Muscle of leg (tissue), 3 donors: ENCODE measurements at regions not wholly inside any gene's neighbourhood (a gene's known extent, or its start where the extent isn't known, plus 50 kb on each side); places are given as distances from the start of the nearest gene placed in this dataset.
"Not testable (repeated sequence)": the region's sequence is repeated elsewhere in the genome, so short reads cannot be mapped to it uniquely, and the experiment has no call there.

Experiments
- DNase-seq: peaks from one replicate; pipeline ENCODE4 v3.0.0; 2013
- H3K27ac ChIP-seq: one replicate; pipeline ENCODE4 v1.5.1; 2013; ENCODE audit warnings: mild to moderate bottlenecking, low read length, control low read depth
- H3K27me3 ChIP-seq: one replicate; pipeline ENCODE4 v1.6.1; 2013; ENCODE audit warnings: low read length; ENCODE audit not compliant: control insufficient read depth, insufficient read depth
- H3K36me3 ChIP-seq: one replicate; pipeline ENCODE4 v1.6.1; 2013; ENCODE audit warnings: low read length; ENCODE audit not compliant: control insufficient read depth, insufficient read depth
- H3K4me1 ChIP-seq: one replicate; pipeline ENCODE4 v1.6.1; 2013; ENCODE audit warnings: low read length; ENCODE audit not compliant: control insufficient read depth, insufficient read depth
- H3K4me3 ChIP-seq: one replicate; pipeline ENCODE4 v1.5.1; 2013; ENCODE audit warnings: low read length, control low read depth
- H3K9me3 ChIP-seq: replicated peaks from 2 replicates; pipeline ENCODE4 v1.6.1; 2013; ENCODE audit warnings: low read depth, low read length; ENCODE audit not compliant: control insufficient read depth
- WGBS: methylation state at CpG from one replicate; pipeline ENCODE4 v1.1.5; 2013; ENCODE audit warnings: missing lambda C conversion rate; ENCODE audit not compliant: insufficient coverage; 5-methylcytosine and 5-hydroxymethylcytosine counted together

DNA sequence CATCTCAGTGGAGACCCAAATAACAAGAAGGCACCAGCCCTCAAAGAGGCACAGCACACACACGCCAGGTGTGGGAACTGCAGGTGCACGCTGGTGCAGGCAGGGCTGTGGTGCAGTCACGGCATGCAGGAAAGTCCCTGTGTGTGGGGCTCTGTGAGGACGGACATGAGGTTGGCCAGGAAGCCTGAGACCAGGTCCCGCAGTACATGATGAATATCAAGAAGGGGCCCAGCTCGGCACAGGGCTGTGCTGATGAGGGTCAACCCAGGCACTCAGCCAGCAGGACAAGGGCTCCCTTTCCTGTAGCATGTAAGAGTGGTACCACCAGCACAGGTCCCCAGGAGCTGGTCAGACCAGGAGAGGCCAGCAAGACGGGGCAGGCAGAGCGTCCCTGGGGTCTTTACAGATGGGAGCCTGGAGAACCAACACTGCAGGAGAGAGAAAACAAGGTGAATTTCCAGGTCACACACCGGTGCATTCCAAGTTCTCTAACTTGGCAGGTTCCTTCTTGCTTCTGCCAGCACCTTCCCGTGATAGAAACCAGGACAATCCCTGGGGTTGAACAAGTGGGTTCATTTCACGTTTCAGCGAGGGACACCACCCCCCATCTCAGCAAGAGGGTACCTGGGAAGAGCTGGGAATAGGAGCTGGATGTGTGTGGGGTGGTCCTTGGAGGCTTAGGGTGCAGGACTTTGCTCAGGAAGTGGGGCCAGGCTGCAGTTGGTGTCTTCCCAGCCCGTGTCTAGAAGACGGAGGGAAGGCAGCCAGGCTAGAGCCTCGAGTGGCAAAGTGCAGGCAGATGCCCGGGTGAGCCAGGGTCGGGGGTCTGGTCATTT is 244.8 kb upstream of the TCERG1L start:
- Histone ChIP-seq H3K36me3 (no peaks in the 10 kb centered on the region), H3K4me3 (no peak overlapping the region), H3K9me3 (no peaks in the 10 kb centered on the region), H3K4me1 (peaks cover 17% of the 10 kb centered on the region), H3K27me3 (peaks cover 11% of the 10 kb centered on the region), H3K27ac (no peak overlapping the region)
- no peak for DNase-seq
- WGBS: 72% methylated on average over 15 of the region's 17 CpGs

DNA sequence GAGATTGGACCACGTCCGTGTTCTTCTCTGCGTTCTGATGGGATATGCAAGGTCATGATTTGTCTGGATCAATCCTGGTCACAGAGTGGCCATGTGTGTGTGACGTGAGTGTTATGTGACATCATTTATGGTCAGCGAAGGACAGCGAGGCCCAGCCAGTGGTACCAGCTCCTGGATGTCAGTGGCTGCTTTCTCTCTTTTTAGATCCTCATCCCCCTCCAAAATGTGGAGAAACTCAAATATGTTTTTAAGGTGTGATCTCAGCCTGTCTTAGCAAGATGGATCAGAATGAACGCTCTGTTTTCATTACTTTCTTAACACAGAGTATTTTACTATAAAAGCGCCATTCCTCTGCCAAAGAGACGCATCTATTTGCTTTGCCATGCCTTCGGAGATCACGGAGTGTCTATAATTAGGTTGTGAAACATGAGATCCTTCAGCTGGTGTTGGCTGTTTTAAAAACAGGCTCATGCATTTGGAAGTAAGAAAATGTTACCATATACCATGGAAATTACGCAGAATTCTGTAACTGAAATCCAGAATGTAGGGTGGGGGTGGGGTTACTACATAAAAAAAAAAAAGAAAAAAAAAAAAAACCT is 245.5 kb upstream of the TCERG1L start:
- 71% methylated on average over 7 of the region's 12 CpGs for WGBS
- no peak for DNase-seq
- H3K4me1 ChIP-seq: peaks cover 17% of the 10 kb centered on the region
- peaks cover 13% of the 10 kb centered on the region for H3K27me3 ChIP-seq
- H3K27ac ChIP-seq: no peak overlapping the region
- H3K36me3 ChIP-seq: no peaks in the 10 kb centered on the region
- no peak overlapping the region for H3K4me3 ChIP-seq
- H3K9me3 ChIP-seq: no peaks in the 10 kb centered on the region

DNA sequence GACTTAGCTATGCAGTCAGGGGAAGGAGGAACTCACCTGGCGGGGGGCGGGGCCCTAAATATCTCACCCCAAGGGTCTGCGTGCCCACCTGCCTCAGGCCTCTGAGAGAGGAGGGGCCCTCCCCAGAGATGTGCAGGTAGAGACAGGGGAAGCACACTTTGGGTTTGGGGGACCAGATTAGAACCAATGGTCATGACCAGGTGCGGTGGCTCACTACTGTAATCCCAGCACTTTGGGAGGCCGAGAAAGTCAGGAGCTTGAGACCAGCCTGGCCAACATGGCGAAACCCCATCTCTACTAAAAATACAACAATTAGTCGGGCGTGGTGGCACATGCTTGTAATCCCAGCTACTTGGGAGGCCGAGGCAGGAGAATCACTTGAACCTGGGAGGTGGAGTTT is 246.4 kb upstream of the TCERG1L start:
- Histone ChIP-seq H3K4me1 (peaks cover 17% of the 10 kb centered on the region), H3K27me3 (peaks cover 13% of the 10 kb centered on the region)
- 74% methylated on average over 3 of the region's 9 CpGs for whole genome bisulfite sequencing
- not testable (repeated sequence) for H3K4me3 ChIP-seq, DNase-seq, H3K9me3 ChIP-seq, H3K36me3 ChIP-seq, H3K27ac ChIP-seq

DNA sequence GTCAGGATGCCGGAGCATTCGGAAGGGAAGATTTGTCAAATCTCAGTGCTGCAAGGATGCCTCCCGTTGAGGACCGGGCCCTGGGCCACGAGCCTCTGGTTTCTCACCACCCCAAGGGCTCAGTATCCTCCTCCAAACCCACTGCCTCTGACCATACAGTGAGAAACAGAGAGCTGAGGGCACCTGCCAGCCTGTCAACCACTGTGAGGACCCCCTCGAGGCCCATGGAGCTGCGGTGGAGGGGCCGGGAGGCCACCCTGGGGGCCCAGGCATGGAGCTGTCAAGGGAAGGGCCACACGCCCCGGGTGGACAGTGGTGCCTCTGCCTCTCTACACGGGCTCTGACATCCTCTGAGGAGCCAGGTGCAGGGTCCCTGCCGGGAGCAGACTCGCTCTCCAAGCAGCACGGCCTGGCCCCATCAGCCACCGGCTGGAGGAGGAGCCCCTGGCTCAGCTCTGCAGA is 248.0 kb upstream of the TCERG1L start:
- Histone ChIP-seq H3K27ac (no peak overlapping the region), H3K4me1 (peaks cover 17% of the 10 kb centered on the region), H3K9me3 (peaks cover 2% of the 10 kb centered on the region), H3K36me3 (no peaks in the 10 kb centered on the region), H3K27me3 (peaks cover 9% of the 10 kb centered on the region), H3K4me3 (no peak overlapping the region)
- no peak for DNase-seq
- 72% methylated on average over 12 of the region's 15 CpGs for WGBS

DNA sequence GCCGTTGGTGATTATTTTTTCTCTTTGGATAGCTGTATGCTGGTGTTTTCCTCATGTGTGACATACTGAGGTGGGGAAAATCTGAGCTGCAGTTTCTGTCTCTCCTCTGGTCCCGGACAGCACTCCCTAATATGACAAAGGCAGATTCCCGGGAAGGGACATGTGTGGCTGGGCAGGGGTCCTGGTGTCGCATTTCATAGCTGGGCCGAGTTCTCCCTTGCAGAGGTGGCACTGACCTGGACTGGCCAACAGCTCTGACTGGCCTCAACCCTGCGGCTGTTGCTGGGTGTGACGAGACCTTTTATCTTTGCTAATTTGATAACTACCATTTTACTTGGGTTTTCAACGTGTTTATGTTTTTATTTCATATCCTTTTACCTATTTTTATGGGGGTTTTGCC is 248.6 kb upstream of the TCERG1L start:
- Histone ChIP-seq H3K27ac (no peak overlapping the region), H3K36me3 (no peaks in the 10 kb centered on the region), H3K4me1 (peaks cover 17% of the 10 kb centered on the region), H3K4me3 (no peak overlapping the region), H3K27me3 (peaks cover 8% of the 10 kb centered on the region), H3K9me3 (peaks cover 2% of the 10 kb centered on the region)
- WGBS: no CpG with 5 or more reads among the region's 8 CpGs
- no peak for DNase-seq

DNA sequence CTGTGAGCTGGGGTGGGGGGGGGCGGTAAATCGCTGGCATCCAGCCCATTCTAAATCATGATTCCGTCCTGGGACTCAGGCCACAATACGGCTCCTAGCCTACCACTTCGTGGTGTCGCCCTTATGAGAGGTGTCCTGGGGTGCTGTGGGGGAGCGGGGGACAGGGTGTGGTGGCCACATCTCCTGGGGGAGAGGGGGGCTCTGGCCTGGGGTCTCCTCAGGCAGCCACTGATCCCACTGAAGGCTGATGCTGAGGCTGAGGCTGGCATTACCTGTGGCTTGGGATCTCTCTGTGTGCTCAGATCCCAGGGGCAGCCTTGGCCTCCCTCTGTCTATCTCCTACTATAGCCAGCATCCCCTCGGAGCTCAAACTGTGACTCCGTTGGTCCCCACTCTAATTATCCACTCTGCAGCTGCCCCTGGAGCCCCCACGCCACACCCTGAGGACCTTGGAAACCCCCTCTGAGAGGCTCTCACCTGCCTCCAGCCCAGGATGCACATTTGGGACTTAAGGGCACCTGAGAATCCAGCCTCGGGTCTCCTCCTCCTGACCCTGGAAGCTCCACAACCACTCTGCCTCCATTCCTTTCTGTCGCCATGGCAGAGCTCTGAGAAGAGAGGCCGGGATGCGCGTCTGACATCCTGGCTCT is 249.3 kb upstream of the TCERG1L start:
- Histone ChIP-seq H3K27ac (no peak overlapping the region), H3K27me3 (peaks cover 7% of the 10 kb centered on the region), H3K9me3 (peaks cover 2% of the 10 kb centered on the region), H3K36me3 (no peaks in the 10 kb centered on the region), H3K4me1 (peaks cover 15% of the 10 kb centered on the region), H3K4me3 (no peak overlapping the region)
- WGBS: 77% methylated on average over 12 of the region's 15 CpGs
- no peak for DNase-seq

DNA sequence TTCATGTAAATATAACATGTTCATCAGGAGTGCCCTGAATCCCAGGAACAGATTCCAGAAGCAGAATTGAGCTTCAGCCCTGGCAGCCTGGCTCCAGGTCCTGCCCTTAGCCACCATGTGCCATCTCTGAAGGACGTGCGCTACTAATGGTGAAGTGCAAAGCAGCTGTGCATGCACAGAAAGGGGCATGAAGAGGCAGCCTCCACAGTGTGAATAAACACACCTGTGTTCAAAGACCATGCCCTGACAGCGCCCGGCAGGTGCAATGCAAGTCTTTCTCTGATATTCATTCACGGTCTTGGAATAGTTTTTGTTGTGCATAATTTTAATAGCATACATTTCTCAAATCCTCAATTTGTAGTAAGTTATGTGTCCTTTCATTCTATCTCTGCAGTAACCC is 250.4 kb upstream of the TCERG1L start:
- peaks cover 7% of the 10 kb centered on the region for H3K27me3 ChIP-seq
- H3K36me3 ChIP-seq: no peaks in the 10 kb centered on the region
- peaks cover 6% of the 10 kb centered on the region for H3K4me1 ChIP-seq

DNA sequence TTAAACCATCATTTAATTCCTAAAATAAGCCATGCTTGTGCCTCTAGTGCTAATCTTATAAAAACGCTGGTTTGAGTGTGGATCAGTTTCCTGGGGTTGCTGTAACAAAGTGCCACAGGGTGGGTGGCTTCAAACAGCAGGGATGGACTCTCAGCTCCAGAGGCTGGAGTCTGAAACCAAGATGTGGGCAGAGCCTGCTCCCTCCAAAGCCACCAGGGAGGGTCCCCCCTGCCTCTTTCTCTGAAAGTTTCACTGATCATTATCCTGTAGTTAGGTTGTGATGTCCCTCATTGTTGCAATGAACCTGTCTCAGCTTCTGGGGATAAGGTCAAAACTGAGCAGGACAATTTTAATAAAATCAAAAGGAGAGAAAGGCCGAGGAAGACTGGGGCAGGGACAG is 251.9 kb upstream of the TCERG1L start:
- WGBS: no CpG with 5 or more reads among the region's 2 CpGs
- H3K4me3 ChIP-seq: no peak overlapping the region

More for the DNA sequence above, 250.4 kb upstream of the TCERG1L start:
- H3K9me3 ChIP-seq: peaks cover 2% of the 10 kb centered on the region
- no peak for DNase-seq
- no peak overlapping the region for H3K27ac ChIP-seq
- H3K4me3 ChIP-seq: no peak overlapping the region
- 81% methylated on average over 2 of the region's 5 CpGs for WGBS

DNA sequence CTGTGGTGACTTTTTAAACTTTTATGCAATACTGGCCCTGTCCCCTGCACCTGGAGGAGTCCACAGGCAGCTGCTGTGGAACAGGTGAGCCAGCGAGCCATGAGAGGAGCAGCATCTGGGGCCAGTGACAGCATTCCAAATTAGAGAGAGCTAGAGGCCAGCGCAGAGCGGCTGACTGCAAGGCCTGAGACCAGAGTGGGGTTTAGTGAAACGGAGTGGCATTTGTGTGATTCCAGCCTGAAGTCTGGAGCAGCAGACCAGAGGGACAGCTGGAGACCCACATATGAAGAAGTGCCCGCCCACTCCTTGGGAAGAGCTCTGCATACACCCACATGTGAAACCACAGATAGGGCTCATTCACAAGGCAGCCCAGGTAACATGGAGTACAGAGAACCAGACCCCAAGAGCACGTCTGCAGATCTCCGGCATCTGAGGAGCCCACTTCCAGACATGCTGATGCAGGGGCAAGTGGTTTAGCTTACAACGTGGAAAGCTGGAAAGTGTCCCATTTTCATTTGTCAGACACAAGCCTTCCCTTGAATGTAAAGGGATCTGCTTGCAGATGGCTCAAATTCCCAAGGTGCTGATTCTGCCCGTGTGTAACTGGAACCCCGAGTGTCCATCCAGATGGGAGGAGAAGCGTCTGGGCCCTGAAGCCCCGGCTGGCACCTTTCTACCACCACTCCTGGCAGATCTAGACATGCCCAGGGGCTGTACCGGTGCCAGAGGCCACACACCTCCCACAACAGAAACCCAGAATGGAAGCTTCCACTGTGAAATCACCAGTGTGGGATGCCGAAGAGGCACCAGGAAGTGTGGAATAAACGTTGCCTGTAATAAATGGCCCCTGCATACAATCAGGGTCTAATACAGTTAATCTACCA is 256.0 kb upstream of the TCERG1L start:
- Histone ChIP-seq H3K27ac (no peak overlapping the region), H3K36me3 (no peaks in the 10 kb centered on the region), H3K4me1 (no peaks in the 10 kb centered on the region), H3K9me3 (peaks cover 2% of the 10 kb centered on the region), H3K4me3 (no peak overlapping the region), H3K27me3 (no peaks in the 10 kb centered on the region)
- DNase-seq: no peak
- 71% methylated on average over 8 of the region's 15 CpGs for WGBS

More for the DNA sequence above, 251.9 kb upstream of the TCERG1L start:
- Histone ChIP-seq H3K4me1 (peaks cover 2% of the 10 kb centered on the region), H3K9me3 (peaks cover 2% of the 10 kb centered on the region), H3K27me3 (peaks cover 7% of the 10 kb centered on the region), H3K27ac (no peak overlapping the region), H3K36me3 (no peaks in the 10 kb centered on the region)
- DNase-seq: no peak
